ENCODE measurements at regions not wholly inside any gene's neighbourhood (a gene's known extent, or its start where the extent isn't known, plus 50 kb on each side); places are given as distances from the start of the nearest gene placed in this dataset.
A peak's percentile ranks its signal among the peaks of the same experiment; 100 is the strongest.

- peak overlapping the region; percentile 57 for H3K4me3 ChIP-seq (replicated peaks; ENCODE audit: low read depth, low read length)
- no peak for DNase-seq (ENCODE audit: extremely low read depth, low read depth)
- no peak for TF ChIP-seq CTCF (IDR thresholded peaks at IDR 0.05; ENCODE audit: low read depth, low read length, missing control alignments)
Observed at GRCh38 chr6:26311012-26311384, 54.0 kb upstream of the BTN3A2 start.

- DNase-seq (ENCODE audit: extremely low read depth, low read depth) = no peak
- no peak for TF ChIP-seq CTCF (IDR thresholded peaks at IDR 0.05; ENCODE audit: low read depth, low read length, missing control alignments)
Observed at GRCh38 chr6:26311385-26312095, 53.5 kb upstream of the BTN3A2 start.

GRCh38 chr6:26312096-26312463 lies 52.9 kb upstream of the BTN3A2 start:
- TF ChIP-seq CTCF (IDR thresholded peaks at IDR 0.05; ENCODE audit: low read depth, low read length, missing control alignments) = no peak
- DNase-seq (ENCODE audit: extremely low read depth, low read depth) = no peak
- H3K4me3 ChIP-seq (replicated peaks; ENCODE audit: low read depth, low read length) = peak overlapping the region; percentile 57

More at GRCh38 chr6:26311385-26312095, 53.5 kb upstream of the BTN3A2 start:
- H3K4me3 ChIP-seq (replicated peaks; ENCODE audit: low read depth, low read length) = peak overlapping the region; percentile 57

DNA sequence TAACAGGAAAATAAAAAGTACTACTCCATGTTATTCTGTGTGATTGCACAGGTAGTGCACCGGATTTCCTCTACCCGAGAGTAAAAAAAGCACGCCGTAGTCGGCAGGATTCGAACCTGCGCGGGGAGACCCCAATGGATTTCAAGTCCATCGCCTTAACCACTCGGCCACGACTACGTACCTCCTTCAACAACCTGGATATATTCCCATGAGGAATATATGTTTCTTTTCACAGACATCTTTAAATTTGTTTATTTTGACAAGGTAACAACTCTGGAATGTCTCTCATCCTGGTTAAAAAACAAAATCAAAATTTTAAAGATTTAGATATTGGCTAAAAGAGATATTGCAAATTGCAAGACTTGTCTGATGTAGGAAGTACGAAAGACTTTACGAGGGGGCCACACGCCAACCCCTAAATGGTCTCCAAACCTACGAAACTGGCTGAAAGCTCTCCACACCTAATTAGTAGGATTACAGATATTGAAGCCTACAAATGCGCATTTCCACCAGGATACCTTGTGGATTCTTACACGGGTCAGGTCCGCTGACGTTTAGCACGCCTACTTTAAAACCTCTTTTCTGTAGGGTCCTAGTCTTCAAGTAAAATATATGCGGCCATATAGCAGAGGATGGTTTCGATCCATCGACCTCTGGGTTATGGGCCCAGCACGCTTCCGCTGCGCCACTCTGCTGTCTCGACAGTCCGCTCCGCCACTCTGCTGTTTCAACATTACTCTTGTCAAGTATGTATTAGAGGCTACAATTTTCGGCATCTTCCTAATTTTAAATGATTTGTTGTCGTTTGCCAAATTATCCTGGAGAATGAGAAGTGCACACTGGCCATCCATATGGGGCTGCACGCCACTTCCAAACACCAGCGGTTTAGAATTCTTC lies 52.2 kb upstream of the BTN3A2 start:
- DNase-seq (ENCODE audit: extremely low read depth, low read depth) = peak; percentile 89
- TF ChIP-seq CTCF (IDR thresholded peaks at IDR 0.05; ENCODE audit: low read depth, low read length, missing control alignments) = no peak
- peak overlapping the region; percentile 57 for H3K4me3 ChIP-seq (replicated peaks; ENCODE audit: low read depth, low read length)
